Caco-2 (cell line): ENCODE measurements at regions not wholly inside any gene's neighbourhood (a gene's known extent, or its start where the extent isn't known, plus 50 kb on each side); places are given as distances from the start of the nearest gene placed in this dataset.

Experiments
- BruUV-seq: library from RNA; stranded (reverse); fragments of 400-500 nt; replicated peaks from 2 replicates; lab custom pipeline; 2021; lab: Mats Ljungman, UMichigan
- CTCF ChIA-PET: fragments of 300-600 bp; sonication (Branson Sonifier 250); formaldehyde crosslinking; loops from one replicate; lab custom pipeline; 2022; ENCODE audit warnings: antibody characterized with exemption; lab: Charles Lee
- POLR2A ChIA-PET: fragments of 300-600 bp; sonication (Branson Sonifier 250); formaldehyde crosslinking; loops from one replicate; lab custom pipeline; 2022; ENCODE audit warnings: antibody characterized with exemption; lab: Charles Lee
- DNase-seq, 2 experiments: peaks; one replicate each; pipeline versions ENCODE4 v3.0.0 to v3.0.0-alpha.2; 2020 to 2022
- H3K27me3 ChIP-seq: replicated peaks from 2 replicates; pipeline ENCODE4 v1.6.0; 2011; ENCODE audit warnings: low read length; ENCODE audit not compliant: control insufficient read depth, insufficient read depth
- H3K36me3 ChIP-seq: 2 replicates; pipeline ENCODE4 v1.5.1; 2011; ENCODE audit warnings: low read length; ENCODE audit not compliant: control insufficient read depth, insufficient read depth
- H3K4me1 ChIP-seq: fragments of 250-450 bp; sonication (Bioruptor Pico); 2 replicates; pipeline ENCODE4 v1.5.1; 2020; ENCODE audit warnings: mild to moderate bottlenecking
- H3K4me3 ChIP-seq: 2 replicates; pipeline ENCODE4 v1.5.1; 2011; ENCODE audit warnings: low read depth, mild to moderate bottlenecking, control low read depth, low read length
- H3K9me3 ChIP-seq: fragments of 250-450 bp; sonication (Bioruptor Pico); 2 replicates; pipeline ENCODE4 v1.5.1; 2020; ENCODE audit warnings: mild to moderate bottlenecking, moderate library complexity
- H3K27ac Mint-ChIP-seq: one replicate; pipeline ENCODE4 v1.8.0; 2022; ENCODE audit warnings: mixed read lengths; ENCODE audit not compliant: unreplicated experiment
- H3K27me3 Mint-ChIP-seq: one replicate; pipeline ENCODE4 v1.8.0; 2022; ENCODE audit warnings: mixed read lengths; ENCODE audit not compliant: insufficient read depth, unreplicated experiment
- H3K36me3 Mint-ChIP-seq: one replicate; pipeline ENCODE4 v1.8.0; 2022; ENCODE audit warnings: mild to moderate bottlenecking, mixed read lengths; ENCODE audit not compliant: insufficient read depth, unreplicated experiment
- H3K4me1 Mint-ChIP-seq: one replicate; pipeline ENCODE4 v1.8.0; 2022; ENCODE audit warnings: low read depth, mixed read lengths; ENCODE audit not compliant: unreplicated experiment
- H3K4me3 Mint-ChIP-seq: one replicate; pipeline ENCODE4 v1.8.0; 2022; ENCODE audit warnings: mild to moderate bottlenecking, moderate library complexity, mixed read lengths; ENCODE audit not compliant: unreplicated experiment
- H3K9me3 Mint-ChIP-seq: one replicate; pipeline ENCODE4 v1.8.0; 2022; ENCODE audit warnings: mixed read lengths; ENCODE audit not compliant: unreplicated experiment
- intact Hi-C: fragments of 100-400 bp; cut with micrococcal nuclease; formaldehyde crosslinking; loops from one replicate; pipeline ENCODE4 v1.10.0; 2022; ENCODE audit not compliant: unreplicated experiment
- TF ChIP-seq, protein P1 (sequence below), 2 experiments: fragments of 200-600 bp in 1 of 2; IDR thresholded peaks; 1 replicate in 1 of 2; 2 replicates in 1 of 2; pipeline versions ENCODE4 v1.5.1 to v1.8.0; 2011 to 2022; ENCODE audit warnings: antibody characterized with exemption in 1 of 2, control low read depth in 1 of 2, inconsistent platforms in 1 of 2, low read depth in 1 of 2, low read length in 1 of 2, mild to moderate bottlenecking in 1 of 2, moderate library complexity in 1 of 2; ENCODE audit not compliant: insufficient read depth in 1 of 2, severe bottlenecking in 1 of 2, unreplicated experiment in 1 of 2

DNA sequence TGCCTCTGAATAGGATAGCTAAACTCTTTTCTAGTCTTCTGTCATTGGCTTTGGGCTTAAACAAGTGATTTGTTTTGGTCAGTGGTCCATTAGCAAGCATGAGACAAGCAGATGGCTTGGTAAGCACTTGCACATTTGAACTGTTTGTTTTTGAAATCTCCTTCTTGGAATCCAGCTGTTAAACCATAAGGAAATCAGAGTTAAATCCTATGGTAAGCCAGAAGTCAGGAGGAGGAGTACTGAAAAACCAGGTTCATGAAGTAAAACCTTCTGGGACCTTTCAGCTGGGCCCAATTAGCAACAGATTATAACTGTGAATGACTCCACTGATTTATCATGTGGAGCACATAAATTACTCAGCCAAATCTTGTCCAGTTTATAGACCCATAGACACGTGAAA is 1042.5 kb upstream of the PABPC4L start:
- ChIA-PET POLR2A (no interaction called here), CTCF (no interaction called here)
- intact Hi-C loops: no loop called here
- no peak for DNase-seq
- no peaks in the 10 kb centered on the region for H3K27me3 Mint-ChIP-seq
- H3K4me1 Mint-ChIP-seq: no peaks in the 10 kb centered on the region
- Histone ChIP-seq H3K4me3 (no peak overlapping the region), H3K9me3 (no peaks in the 10 kb centered on the region), H3K36me3 (no peaks in the 10 kb centered on the region), H3K4me1 (no peaks in the 10 kb centered on the region), H3K27me3 (no peaks in the 10 kb centered on the region)
- no peaks in the 10 kb centered on the region for H3K36me3 Mint-ChIP-seq
- H3K27ac Mint-ChIP-seq: no peak overlapping the region
- no peak overlapping the region for H3K4me3 Mint-ChIP-seq
- no peaks in the 10 kb centered on the region for H3K9me3 Mint-ChIP-seq
- no TSS peak for BruUV-seq
- TF ChIP-seq, protein P1, sequence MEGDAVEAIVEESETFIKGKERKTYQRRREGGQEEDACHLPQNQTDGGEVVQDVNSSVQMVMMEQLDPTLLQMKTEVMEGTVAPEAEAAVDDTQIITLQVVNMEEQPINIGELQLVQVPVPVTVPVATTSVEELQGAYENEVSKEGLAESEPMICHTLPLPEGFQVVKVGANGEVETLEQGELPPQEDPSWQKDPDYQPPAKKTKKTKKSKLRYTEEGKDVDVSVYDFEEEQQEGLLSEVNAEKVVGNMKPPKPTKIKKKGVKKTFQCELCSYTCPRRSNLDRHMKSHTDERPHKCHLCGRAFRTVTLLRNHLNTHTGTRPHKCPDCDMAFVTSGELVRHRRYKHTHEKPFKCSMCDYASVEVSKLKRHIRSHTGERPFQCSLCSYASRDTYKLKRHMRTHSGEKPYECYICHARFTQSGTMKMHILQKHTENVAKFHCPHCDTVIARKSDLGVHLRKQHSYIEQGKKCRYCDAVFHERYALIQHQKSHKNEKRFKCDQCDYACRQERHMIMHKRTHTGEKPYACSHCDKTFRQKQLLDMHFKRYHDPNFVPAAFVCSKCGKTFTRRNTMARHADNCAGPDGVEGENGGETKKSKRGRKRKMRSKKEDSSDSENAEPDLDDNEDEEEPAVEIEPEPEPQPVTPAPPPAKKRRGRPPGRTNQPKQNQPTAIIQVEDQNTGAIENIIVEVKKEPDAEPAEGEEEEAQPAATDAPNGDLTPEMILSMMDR (IDR thresholded peaks at IDR 0.05; ENCODE audit: insufficient read depth in 1 of 2, low read depth in 1 of 2, low read length in 1 of 2, severe bottlenecking in 1 of 2, unreplicated experiment in 1 of 2): no peak

DNA sequence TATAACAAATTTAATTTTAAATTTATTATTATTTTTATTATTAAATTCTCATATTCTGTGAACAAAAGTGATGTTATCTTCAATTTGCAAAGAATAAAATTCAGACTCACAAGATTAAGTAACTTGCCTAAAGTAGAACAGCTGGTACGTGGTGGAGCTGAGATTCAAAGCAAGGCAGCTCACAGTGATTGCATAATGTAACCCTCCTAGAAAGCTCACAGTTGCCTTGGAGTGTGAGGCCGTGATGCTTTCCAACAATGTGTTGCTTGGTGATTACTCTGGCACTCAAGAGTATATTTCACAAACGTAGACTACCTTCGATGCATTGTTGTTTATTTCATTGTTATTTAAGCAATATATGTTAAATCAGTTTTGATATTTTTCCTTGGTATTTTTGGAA is 1039.2 kb upstream of the PABPC4L start:
- Histone ChIP-seq H3K36me3 (no peaks in the 10 kb centered on the region), H3K27me3 (no peaks in the 10 kb centered on the region), H3K4me3 (no peak overlapping the region), H3K9me3 (no peaks in the 10 kb centered on the region), H3K4me1 (no peaks in the 10 kb centered on the region)
- Mint-ChIP-seq H3K27me3 (no peaks in the 10 kb centered on the region), H3K4me1 (no peaks in the 10 kb centered on the region), H3K36me3 (no peaks in the 10 kb centered on the region), H3K4me3 (no peak overlapping the region), H3K27ac (no peak overlapping the region), H3K9me3 (no peaks in the 10 kb centered on the region)
- ChIA-PET POLR2A (no interaction called here), CTCF (no interaction called here)
- intact Hi-C loops: no loop called here
- no TSS peak for BruUV-seq
- TF ChIP-seq, protein P1 (IDR thresholded peaks at IDR 0.05; ENCODE audit: insufficient read depth in 1 of 2, low read depth in 1 of 2, low read length in 1 of 2, severe bottlenecking in 1 of 2, unreplicated experiment in 1 of 2): no peak
- DNase-seq: no peak

DNA sequence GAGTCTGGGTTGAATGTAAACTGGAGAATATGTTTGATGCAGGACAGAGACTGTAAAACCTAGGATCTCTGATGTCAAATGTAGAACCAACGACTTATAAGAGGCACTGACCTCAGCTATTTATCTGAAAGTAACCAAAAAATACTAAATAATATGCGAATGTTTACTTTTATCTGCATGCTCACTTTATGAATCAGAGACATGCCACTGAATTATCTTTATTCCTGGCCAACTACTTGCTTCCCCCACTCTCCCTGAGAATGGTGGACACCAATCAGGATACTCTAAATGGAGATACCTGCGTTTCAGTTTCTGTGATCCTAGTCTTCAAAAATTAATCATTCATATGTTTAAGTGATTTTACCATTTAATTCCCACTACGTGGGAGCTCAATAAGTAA is 1038.4 kb upstream of the PABPC4L start:
- CTCF ChIA-PET: no interaction called here
- POLR2A ChIA-PET: no interaction called here
- intact Hi-C loops: no loop called here
- no peak for DNase-seq
- H3K9me3 ChIP-seq: no peaks in the 10 kb centered on the region
- Mint-ChIP-seq H3K27ac (no peak overlapping the region), H3K27me3 (no peaks in the 10 kb centered on the region), H3K36me3 (no peaks in the 10 kb centered on the region), H3K9me3 (no peaks in the 10 kb centered on the region), H3K4me3 (no peak overlapping the region), H3K4me1 (no peaks in the 10 kb centered on the region)
- no peak overlapping the region for H3K4me3 ChIP-seq
- H3K36me3 ChIP-seq: no peaks in the 10 kb centered on the region
- no TSS peak for BruUV-seq
- TF ChIP-seq, protein P1 (IDR thresholded peaks at IDR 0.05; ENCODE audit: insufficient read depth in 1 of 2, low read depth in 1 of 2, low read length in 1 of 2, severe bottlenecking in 1 of 2, unreplicated experiment in 1 of 2): no peak
- no peaks in the 10 kb centered on the region for H3K27me3 ChIP-seq
- H3K4me1 ChIP-seq: no peaks in the 10 kb centered on the region
